AG09319 (cell line): ENCODE measurements at regions not wholly inside any gene's neighbourhood (a gene's known extent, or its start where the extent isn't known, plus 50 kb on each side); places are given as distances from the start of the nearest gene placed in this dataset.

Experiments used
- DNase-seq: peaks from one replicate; pipeline ENCODE4 v3.0.0-alpha.2; 2010; ENCODE audit warnings: low read depth; ENCODE audit errors: extremely low read depth
- TF ChIP-seq, protein P1 (sequence below): IDR thresholded peaks from 2 replicates; pipeline ENCODE4 v1.5.1; 2011; ENCODE audit warnings: low read depth, mild to moderate bottlenecking, inconsistent platforms, low read length, moderate library complexity

DNA sequence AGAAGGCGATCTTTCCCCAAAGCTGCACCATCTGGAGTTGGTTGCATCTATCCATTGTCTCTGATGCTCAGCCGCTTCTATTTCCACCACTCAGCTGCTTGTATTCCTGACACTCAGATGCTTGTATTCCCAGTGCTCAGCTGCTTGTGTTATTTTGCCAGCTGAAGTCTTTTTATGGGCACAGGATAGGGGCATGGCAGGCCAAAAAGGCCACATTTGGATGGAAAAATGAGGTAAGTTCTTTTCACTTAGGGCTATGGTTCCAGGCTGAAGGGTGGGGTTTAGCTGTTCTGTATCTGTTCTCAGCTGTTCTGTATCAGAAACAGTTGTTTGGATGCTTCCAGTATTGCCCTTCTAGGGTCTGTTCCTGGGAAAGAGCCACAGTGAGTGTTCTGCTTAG, 944.9 kb downstream of the QKI start:
- TF ChIP-seq, protein P1, sequence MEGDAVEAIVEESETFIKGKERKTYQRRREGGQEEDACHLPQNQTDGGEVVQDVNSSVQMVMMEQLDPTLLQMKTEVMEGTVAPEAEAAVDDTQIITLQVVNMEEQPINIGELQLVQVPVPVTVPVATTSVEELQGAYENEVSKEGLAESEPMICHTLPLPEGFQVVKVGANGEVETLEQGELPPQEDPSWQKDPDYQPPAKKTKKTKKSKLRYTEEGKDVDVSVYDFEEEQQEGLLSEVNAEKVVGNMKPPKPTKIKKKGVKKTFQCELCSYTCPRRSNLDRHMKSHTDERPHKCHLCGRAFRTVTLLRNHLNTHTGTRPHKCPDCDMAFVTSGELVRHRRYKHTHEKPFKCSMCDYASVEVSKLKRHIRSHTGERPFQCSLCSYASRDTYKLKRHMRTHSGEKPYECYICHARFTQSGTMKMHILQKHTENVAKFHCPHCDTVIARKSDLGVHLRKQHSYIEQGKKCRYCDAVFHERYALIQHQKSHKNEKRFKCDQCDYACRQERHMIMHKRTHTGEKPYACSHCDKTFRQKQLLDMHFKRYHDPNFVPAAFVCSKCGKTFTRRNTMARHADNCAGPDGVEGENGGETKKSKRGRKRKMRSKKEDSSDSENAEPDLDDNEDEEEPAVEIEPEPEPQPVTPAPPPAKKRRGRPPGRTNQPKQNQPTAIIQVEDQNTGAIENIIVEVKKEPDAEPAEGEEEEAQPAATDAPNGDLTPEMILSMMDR, result no peak
- DNase-seq, result no peak

DNA sequence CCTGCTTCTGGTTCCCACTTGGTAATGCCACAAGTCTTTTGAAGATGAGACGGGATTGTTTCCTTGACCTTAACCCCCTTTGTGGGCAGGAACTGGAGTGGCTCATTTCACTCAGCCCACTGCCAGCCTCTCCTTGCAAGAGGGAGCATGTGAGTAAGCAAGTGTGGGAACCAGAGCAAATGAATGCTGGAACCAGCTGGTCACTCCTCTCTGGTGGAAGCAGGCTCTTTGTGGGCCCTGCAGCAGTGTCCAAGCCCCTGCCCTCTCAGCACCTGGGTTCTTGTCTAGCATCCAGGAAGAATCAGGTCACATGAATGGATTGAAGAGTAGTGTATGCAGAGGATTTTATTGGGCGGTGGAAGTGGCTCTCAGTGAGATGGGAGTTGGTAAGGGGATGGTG, 944.5 kb downstream of the QKI start:
- TF ChIP-seq, protein P1, result no peak
- no peak for DNase-seq

DNA sequence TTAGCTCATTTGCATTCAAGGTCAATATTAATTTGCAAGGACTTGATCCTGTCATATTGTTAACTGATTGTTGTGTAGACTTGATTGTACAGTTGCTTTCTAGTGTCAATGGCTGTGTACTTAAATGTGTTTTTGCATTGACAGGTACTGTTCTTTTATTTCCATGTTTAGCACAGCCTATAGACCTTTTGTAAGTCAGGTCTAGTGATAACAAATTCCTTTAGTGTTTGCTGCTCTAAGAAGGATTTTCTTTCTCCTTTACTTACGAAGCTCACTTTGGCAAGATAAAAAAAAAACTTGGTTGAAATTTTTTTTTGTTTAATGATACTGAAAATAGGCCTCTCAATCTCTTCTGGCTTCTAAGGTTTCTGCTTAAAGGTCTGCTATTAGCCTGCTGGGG, 942.3 kb downstream of the QKI start:
- TF ChIP-seq, protein P1, result no peak
- DNase-seq, result no peak

DNA sequence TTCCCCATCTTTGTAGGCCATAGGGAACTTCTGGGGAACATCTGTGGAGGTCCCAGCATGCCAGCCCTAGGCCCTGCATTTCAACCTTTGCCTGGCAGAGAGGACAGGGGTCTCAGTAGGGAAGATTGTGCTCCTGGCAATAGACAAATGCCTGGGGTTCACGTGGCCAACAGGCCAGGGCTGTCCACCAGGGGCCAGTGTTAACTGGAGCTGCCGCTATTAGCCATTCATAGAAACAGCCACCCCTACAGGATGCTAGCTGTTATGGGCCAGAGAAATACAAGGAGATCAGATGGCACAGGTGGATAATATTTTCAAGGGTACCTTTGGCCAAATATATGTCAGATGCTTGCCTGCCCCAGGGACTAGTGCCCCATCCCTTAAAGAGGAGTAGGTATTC, 932.9 kb downstream of the QKI start:
- no peak for DNase-seq
- TF ChIP-seq, protein P1, result no peak

DNA sequence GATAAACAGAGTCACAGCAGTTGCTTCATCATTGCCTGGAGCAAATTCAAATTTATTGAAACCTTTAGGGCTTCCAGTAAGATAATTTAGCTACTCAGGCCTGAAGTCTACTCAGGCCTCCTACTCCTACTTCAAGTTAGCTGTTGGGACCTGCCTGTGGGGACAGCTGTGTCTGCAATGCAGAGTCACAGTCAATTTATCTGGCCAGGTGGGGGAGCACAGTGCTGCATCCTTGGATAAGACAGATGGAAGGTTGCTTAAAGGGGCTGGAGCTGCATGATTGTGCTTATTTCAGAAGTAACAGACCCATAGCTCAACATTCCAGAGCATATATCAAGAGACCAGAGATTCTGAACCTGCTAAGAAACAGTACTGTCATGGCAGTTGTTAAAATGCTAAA, 932.1 kb downstream of the QKI start:
- DNase-seq, result no peak
- TF ChIP-seq, protein P1, result no peak

DNA sequence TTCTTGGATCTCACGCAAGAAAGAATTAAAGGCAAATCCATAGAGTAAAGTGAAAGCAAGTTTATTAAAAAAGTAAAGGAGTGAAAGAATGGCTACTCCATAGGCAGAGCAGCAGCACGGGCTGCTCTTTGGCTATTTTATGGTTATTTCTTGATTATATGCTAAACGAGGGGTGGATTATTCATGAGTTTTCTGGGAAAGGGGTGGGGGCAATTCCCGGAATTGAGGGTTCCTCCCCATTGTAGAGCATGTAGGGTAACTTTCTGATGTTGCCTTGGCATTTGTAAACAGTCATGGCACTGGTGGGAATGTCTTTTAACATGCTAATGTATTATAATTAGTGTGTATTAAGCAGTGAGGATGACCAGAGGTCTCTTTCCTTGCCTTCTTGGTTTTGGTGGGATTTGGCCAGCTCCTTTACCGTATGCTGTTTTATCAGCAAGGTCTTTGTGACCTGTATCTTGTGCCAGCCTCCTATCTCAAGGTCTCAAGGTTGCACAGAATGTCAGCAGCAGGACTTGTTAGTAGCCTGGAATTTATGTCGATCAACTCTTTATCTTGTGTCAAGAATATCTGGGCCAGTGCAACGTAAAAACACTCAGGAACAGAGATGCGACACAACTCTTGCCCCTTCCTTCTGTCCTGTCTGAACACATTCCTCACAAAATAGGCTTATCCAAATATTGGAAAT, 931.4 kb downstream of the QKI start:
- no peak for DNase-seq
- TF ChIP-seq, protein P1, result no peak

DNA sequence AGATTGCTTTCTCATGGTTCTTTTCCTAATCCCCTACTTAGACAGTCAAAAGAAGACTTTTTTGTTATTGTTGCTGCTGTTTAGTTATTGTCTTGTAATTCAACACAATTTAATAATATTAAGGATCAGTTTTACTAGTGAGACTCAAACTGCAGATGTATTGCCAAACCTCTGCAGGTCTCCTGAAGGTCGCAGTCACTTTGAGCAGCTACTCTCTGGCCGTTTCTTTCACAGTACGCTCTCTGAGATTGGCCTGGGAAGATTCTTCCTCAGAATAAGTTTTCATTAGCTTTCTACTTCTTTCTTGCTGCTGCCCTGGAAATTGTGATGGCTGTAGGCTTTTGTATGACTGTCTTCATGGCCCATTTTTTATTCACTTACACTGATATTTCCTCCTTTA, 930.8 kb downstream of the QKI start:
- TF ChIP-seq, protein P1, result no peak
- no peak for DNase-seq
